Esophagus squamous epithelium (tissue), 4 donors: ENCODE measurements at regions not wholly inside any gene's neighbourhood (a gene's known extent, or its start where the extent isn't known, plus 50 kb on each side); places are given as distances from the start of the nearest gene placed in this dataset.

Experiments
- POLR2A ChIP-seq, 4 donors: fragments of 450-650 bp; IDR thresholded peaks; one replicate each; pipeline ENCODE4 v1.6.1; 2017; ENCODE audit warnings: antibody characterized with exemption in 4 of 4, mild to moderate bottlenecking in 4 of 4, moderate library complexity in 3 of 4
- TF ChIP-seq, protein P1 (sequence below), 6 experiments: fragments of 450-650 bp in 4 of 6; fragments of 200-600 bp in 2 of 6; sonication (generic) in 2 of 6; IDR thresholded peaks; one replicate each; pipeline ENCODE4 v1.5.1; 2016 to 2019; ENCODE audit warnings: antibody characterized with exemption in 6 of 6, mild to moderate bottlenecking in 4 of 6, moderate library complexity in 4 of 6

DNA sequence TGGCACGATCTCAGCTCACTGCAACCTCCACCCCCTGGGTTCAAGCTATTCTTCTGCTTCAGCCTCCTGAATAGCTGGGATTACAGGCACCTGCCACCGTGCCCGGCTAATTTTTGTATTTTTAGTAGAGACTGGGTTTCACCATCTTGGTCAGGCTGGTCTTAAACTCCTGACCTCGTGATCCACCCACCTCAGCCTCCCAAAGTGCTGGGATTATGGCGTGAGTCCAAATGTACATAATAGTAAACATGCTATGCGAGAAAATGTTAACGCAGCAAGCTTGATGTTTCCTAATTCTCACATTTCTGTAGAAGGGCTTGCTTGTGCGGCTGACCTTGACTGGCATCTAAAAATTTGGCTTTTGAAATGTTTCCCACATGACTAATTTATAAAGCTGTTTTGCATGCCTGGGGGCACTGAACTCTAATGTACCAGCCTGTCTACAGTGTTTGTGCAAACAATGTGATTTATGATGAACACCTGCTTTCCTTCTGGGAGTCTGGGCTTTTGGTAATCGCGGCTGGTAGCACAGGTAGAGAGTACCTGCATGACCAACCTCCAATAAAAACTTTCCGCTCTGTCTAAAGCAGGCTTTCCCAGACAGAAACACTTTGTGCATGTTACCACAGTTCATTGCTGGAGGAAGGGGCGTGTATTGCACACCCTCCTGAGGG, 216.8 kb downstream of the IL15 start:
- TF ChIP-seq, protein P1, sequence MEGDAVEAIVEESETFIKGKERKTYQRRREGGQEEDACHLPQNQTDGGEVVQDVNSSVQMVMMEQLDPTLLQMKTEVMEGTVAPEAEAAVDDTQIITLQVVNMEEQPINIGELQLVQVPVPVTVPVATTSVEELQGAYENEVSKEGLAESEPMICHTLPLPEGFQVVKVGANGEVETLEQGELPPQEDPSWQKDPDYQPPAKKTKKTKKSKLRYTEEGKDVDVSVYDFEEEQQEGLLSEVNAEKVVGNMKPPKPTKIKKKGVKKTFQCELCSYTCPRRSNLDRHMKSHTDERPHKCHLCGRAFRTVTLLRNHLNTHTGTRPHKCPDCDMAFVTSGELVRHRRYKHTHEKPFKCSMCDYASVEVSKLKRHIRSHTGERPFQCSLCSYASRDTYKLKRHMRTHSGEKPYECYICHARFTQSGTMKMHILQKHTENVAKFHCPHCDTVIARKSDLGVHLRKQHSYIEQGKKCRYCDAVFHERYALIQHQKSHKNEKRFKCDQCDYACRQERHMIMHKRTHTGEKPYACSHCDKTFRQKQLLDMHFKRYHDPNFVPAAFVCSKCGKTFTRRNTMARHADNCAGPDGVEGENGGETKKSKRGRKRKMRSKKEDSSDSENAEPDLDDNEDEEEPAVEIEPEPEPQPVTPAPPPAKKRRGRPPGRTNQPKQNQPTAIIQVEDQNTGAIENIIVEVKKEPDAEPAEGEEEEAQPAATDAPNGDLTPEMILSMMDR (IDR thresholded peaks at IDR 0.05) = no peak
- no peak for TF ChIP-seq POLR2A (IDR thresholded peaks at IDR 0.05)
